HL-60 (cell line): ENCODE measurements at regions not wholly inside any gene's neighbourhood (a gene's known extent, or its start where the extent isn't known, plus 50 kb on each side); places are given as distances from the start of the nearest gene placed in this dataset.

Source experiments
- DNase-seq, 2 experiments: peaks; one replicate each; pipeline ENCODE4 v3.0.0-alpha.2; 2010 to 2020; ENCODE audit warnings: low read depth in 1 of 2, low spot score in 1 of 2
- H3K27ac ChIP-seq: fragments of 250-450 bp; sonication (Bioruptor Pico); replicated peaks from 2 replicates; pipeline ENCODE4 v1.5.1; 2020; ENCODE audit warnings: mild to moderate bottlenecking, moderate library complexity
- H3K27me3 ChIP-seq: fragments of 250-450 bp; sonication (Bioruptor Pico); 2 replicates; pipeline ENCODE4 v1.5.1; 2021; ENCODE audit warnings: mild to moderate bottlenecking, moderate library complexity; ENCODE audit not compliant: insufficient read depth, poor library complexity, severe bottlenecking
- H3K4me3 ChIP-seq: replicated peaks from 2 replicates; pipeline ENCODE4 v1.5.1; 2011; ENCODE audit warnings: mild to moderate bottlenecking, control low read depth, low read length; ENCODE audit not compliant: insufficient read depth
- GABPA ChIP-seq: IDR thresholded peaks from 2 replicates; pipeline ENCODE4 v1.6.1; 2012; ENCODE audit warnings: low read depth
- POLR2AphosphoS5 ChIP-seq: IDR thresholded peaks from 2 replicates; pipeline ENCODE4 v1.6.1; 2012; ENCODE audit warnings: low read depth
- SPI1 ChIP-seq: IDR thresholded peaks from 2 replicates; pipeline ENCODE4 v1.6.1; 2012; ENCODE audit warnings: low read depth, mild to moderate bottlenecking, borderline replicate concordance
- TF ChIP-seq, protein P1 (sequence below): IDR thresholded peaks from 2 replicates; pipeline ENCODE4 v1.6.1; 2012; ENCODE audit warnings: low read depth; ENCODE audit not compliant: insufficient replicate concordance
- TF ChIP-seq, protein P2 (sequence below): IDR thresholded peaks from one replicate; pipeline ENCODE4 v1.5.1; 2011; ENCODE audit warnings: low read length, control low read depth, inconsistent platforms; ENCODE audit not compliant: insufficient read depth

GRCh38 chr14:62144863-62145262, 382.6 kb downstream of the SNAPC1 start:
- Histone ChIP-seq H3K27ac (no peak overlapping the region), H3K27me3 (no peaks in the 10 kb centered on the region), H3K4me3 (no peak overlapping the region)
- TF ChIP-seq, protein P1, sequence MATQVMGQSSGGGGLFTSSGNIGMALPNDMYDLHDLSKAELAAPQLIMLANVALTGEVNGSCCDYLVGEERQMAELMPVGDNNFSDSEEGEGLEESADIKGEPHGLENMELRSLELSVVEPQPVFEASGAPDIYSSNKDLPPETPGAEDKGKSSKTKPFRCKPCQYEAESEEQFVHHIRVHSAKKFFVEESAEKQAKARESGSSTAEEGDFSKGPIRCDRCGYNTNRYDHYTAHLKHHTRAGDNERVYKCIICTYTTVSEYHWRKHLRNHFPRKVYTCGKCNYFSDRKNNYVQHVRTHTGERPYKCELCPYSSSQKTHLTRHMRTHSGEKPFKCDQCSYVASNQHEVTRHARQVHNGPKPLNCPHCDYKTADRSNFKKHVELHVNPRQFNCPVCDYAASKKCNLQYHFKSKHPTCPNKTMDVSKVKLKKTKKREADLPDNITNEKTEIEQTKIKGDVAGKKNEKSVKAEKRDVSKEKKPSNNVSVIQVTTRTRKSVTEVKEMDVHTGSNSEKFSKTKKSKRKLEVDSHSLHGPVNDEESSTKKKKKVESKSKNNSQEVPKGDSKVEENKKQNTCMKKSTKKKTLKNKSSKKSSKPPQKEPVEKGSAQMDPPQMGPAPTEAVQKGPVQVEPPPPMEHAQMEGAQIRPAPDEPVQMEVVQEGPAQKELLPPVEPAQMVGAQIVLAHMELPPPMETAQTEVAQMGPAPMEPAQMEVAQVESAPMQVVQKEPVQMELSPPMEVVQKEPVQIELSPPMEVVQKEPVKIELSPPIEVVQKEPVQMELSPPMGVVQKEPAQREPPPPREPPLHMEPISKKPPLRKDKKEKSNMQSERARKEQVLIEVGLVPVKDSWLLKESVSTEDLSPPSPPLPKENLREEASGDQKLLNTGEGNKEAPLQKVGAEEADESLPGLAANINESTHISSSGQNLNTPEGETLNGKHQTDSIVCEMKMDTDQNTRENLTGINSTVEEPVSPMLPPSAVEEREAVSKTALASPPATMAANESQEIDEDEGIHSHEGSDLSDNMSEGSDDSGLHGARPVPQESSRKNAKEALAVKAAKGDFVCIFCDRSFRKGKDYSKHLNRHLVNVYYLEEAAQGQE: no peak
- TF ChIP-seq GABPA (no peak), POLR2AphosphoS5 (no peak), SPI1 (no peak)
- TF ChIP-seq, protein P2, sequence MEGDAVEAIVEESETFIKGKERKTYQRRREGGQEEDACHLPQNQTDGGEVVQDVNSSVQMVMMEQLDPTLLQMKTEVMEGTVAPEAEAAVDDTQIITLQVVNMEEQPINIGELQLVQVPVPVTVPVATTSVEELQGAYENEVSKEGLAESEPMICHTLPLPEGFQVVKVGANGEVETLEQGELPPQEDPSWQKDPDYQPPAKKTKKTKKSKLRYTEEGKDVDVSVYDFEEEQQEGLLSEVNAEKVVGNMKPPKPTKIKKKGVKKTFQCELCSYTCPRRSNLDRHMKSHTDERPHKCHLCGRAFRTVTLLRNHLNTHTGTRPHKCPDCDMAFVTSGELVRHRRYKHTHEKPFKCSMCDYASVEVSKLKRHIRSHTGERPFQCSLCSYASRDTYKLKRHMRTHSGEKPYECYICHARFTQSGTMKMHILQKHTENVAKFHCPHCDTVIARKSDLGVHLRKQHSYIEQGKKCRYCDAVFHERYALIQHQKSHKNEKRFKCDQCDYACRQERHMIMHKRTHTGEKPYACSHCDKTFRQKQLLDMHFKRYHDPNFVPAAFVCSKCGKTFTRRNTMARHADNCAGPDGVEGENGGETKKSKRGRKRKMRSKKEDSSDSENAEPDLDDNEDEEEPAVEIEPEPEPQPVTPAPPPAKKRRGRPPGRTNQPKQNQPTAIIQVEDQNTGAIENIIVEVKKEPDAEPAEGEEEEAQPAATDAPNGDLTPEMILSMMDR: no peak
- DNase-seq: no peak

GRCh38 chr14:62146030-62146429, 383.8 kb downstream of the SNAPC1 start:
- no peak for DNase-seq
- no peak overlapping the region for H3K27ac ChIP-seq
- no peak for TF ChIP-seq GABPA
- no peak for TF ChIP-seq SPI1
- TF ChIP-seq, protein P1: no peak
- TF ChIP-seq, protein P2: no peak
- TF ChIP-seq POLR2AphosphoS5: no peak
- no peak overlapping the region for H3K4me3 ChIP-seq
- H3K27me3 ChIP-seq: no peaks in the 10 kb centered on the region

- H3K27ac ChIP-seq: no peak overlapping the region
- H3K27me3 ChIP-seq: no peaks in the 10 kb centered on the region
- H3K4me3 ChIP-seq: no peak overlapping the region
- DNase-seq: no peak
- no peak for TF ChIP-seq POLR2AphosphoS5
- TF ChIP-seq, protein P1: no peak
- no peak for TF ChIP-seq GABPA
These were observed 393.8 kb downstream of the SNAPC1 start for GRCh38 chr14:62156052-62156451.

GRCh38 chr14:62158779-62159178, 396.6 kb downstream of the SNAPC1 start:
- no peak for TF ChIP-seq SPI1
- no peak for TF ChIP-seq POLR2AphosphoS5
- TF ChIP-seq, protein P2: no peak
- TF ChIP-seq, protein P1: no peak
- no peak for TF ChIP-seq GABPA
- H3K4me3 ChIP-seq: no peak overlapping the region
- DNase-seq: no peak
- no peak overlapping the region for H3K27ac ChIP-seq
- no peaks in the 10 kb centered on the region for H3K27me3 ChIP-seq
